ENCODE measurements at regions not wholly inside any gene's neighbourhood (a gene's known extent, or its start where the extent isn't known, plus 50 kb on each side); places are given as distances from the start of the nearest gene placed in this dataset.

- TF ChIP-seq, protein P1, sequence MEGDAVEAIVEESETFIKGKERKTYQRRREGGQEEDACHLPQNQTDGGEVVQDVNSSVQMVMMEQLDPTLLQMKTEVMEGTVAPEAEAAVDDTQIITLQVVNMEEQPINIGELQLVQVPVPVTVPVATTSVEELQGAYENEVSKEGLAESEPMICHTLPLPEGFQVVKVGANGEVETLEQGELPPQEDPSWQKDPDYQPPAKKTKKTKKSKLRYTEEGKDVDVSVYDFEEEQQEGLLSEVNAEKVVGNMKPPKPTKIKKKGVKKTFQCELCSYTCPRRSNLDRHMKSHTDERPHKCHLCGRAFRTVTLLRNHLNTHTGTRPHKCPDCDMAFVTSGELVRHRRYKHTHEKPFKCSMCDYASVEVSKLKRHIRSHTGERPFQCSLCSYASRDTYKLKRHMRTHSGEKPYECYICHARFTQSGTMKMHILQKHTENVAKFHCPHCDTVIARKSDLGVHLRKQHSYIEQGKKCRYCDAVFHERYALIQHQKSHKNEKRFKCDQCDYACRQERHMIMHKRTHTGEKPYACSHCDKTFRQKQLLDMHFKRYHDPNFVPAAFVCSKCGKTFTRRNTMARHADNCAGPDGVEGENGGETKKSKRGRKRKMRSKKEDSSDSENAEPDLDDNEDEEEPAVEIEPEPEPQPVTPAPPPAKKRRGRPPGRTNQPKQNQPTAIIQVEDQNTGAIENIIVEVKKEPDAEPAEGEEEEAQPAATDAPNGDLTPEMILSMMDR (IDR thresholded peaks at IDR 0.05 in 4 of 5, conservative IDR thresholded peaks at IDR 0.05 in 1 of 5): no peak
- TF ChIP-seq POLR2A (IDR thresholded peaks at IDR 0.05): no peak
Observed at GRCh38 chr14:104267895-104268294, 129.5 kb downstream of the KIF26A start.
